ENCODE measurements at regions not wholly inside any gene's neighbourhood (a gene's known extent, or its start where the extent isn't known, plus 50 kb on each side); places are given as distances from the start of the nearest gene placed in this dataset.
"Not testable (repeated sequence)": the region's sequence is repeated elsewhere in the genome, so short reads cannot be mapped to it uniquely, and the experiment has no call there.

GRCh38 chr7:10346032-10346431, 627.6 kb upstream of the PHF14 start:
- DNase-seq, result no peak

- DNase-seq, result no peak
Observed at GRCh38 chr7:10355816-10356215, 617.9 kb upstream of the PHF14 start.

GRCh38 chr7:10360050-10360449, 613.6 kb upstream of the PHF14 start:
- no peak for DNase-seq

GRCh38 chr7:10401793-10402192, 571.9 kb upstream of the PHF14 start:
- no peak for DNase-seq

GRCh38 chr7:10412422-10413019, 561.2 kb upstream of the PHF14 start:
- DNase-seq, result peak in 1 of 2 donors; percentile 8

GRCh38 chr7:10418985-10419384, 554.7 kb upstream of the PHF14 start:
- no peak for DNase-seq

GRCh38 chr7:10429031-10429430, 544.6 kb upstream of the PHF14 start:
- no peak for DNase-seq

GRCh38 chr7:10429511-10429910, 544.2 kb upstream of the PHF14 start:
- DNase-seq, result no peak

GRCh38 chr7:10436302-10436701, 537.4 kb upstream of the PHF14 start:
- DNase-seq, result no peak

GRCh38 chr7:10439027-10439426, 534.6 kb upstream of the PHF14 start:
- no peak for DNase-seq

GRCh38 chr7:10455936-10456335, 517.7 kb upstream of the PHF14 start:
- DNase-seq, result no peak

- DNase-seq, result no peak
Observed at GRCh38 chr7:10460474-10460873, 513.2 kb upstream of the PHF14 start.

- no peak for DNase-seq
Observed at GRCh38 chr7:10463701-10464100, 510.0 kb upstream of the PHF14 start.

GRCh38 chr7:10465536-10465935, 508.1 kb upstream of the PHF14 start:
- not testable (repeated sequence) for DNase-seq

- no peak for DNase-seq
Observed at GRCh38 chr7:10468908-10469307, 504.8 kb upstream of the PHF14 start.

GRCh38 chr7:10469476-10469875, 504.2 kb upstream of the PHF14 start:
- no peak for DNase-seq

GRCh38 chr7:10471280-10472058, 502.2 kb upstream of the PHF14 start:
- no peak for DNase-seq

GRCh38 chr7:10472115-10472514, 501.6 kb upstream of the PHF14 start:
- DNase-seq, result no peak

GRCh38 chr7:10473569-10473968, 500.1 kb upstream of the PHF14 start:
- no peak for DNase-seq

- no peak for DNase-seq
Observed at GRCh38 chr7:10474048-10474447, 499.6 kb upstream of the PHF14 start.

GRCh38 chr7:10475940-10476641, 497.6 kb upstream of the PHF14 start:
- no peak for DNase-seq

- DNase-seq, result no peak
Observed at GRCh38 chr7:10476642-10477041, 497.0 kb upstream of the PHF14 start.

GRCh38 chr7:10483671-10484070, 490.0 kb upstream of the PHF14 start:
- no peak for DNase-seq

GRCh38 chr7:10484767-10485166, 488.9 kb upstream of the PHF14 start:
- DNase-seq, result no peak
